Adrenal gland (tissue), 9 donors: ENCODE measurements at regions not wholly inside any gene's neighbourhood (a gene's known extent, or its start where the extent isn't known, plus 50 kb on each side); places are given as distances from the start of the nearest gene placed in this dataset.

Experiments used
- DNase-seq, 7 donors: peaks; one replicate each; pipeline ENCODE4 v3.0.0-alpha.2; 2019 to 2020
- H3K27ac ChIP-seq, 5 donors: fragments of 200-600 bp; sonication (generic) in 4 of 5; 1 replicate in 3 of 5; 2 replicates in 2 of 5; pipeline versions ENCODE4 v1.5.1 to v1.8.0; 2016 to 2020; ENCODE audit warnings: mild to moderate bottlenecking in 1 of 5
- H3K27me3 ChIP-seq: fragments of 200-600 bp; 2 replicates; pipeline ENCODE4 v1.8.0; 2021
- H3K36me3 ChIP-seq, 2 donors: fragments of 200-600 bp; replicated peaks in 1 of 2; 1 replicate in 1 of 2; 2 replicates in 1 of 2; pipeline versions ENCODE4 v1.5.1 to v1.8.0; 2018 to 2022
- H3K4me1 ChIP-seq, 2 donors: fragments of 200-600 bp; replicated peaks in 1 of 2; 1 replicate in 1 of 2; 2 replicates in 1 of 2; pipeline versions ENCODE4 v1.5.1 to v1.8.0; 2018 to 2021
- H3K4me3 ChIP-seq, 4 donors: fragments of 200-600 bp; sonication (generic) in 3 of 4; one replicate each; pipeline ENCODE4 v1.5.1; 2016 to 2018
- H3K9me3 ChIP-seq, 3 donors: fragments of 200-600 bp; sonication (generic) in 1 of 3; replicated peaks in 1 of 3; 1 replicate in 2 of 3; 2 replicates in 1 of 3; pipeline versions ENCODE4 v1.5.1 to v1.8.0; 2016 to 2021
- POLR2A ChIP-seq, 2 donors: fragments of 450-650 bp; IDR thresholded peaks; one replicate each; pipeline ENCODE4 v1.6.1; 2017; ENCODE audit warnings: antibody characterized with exemption in 2 of 2, mild to moderate bottlenecking in 2 of 2, moderate library complexity in 1 of 2
- WGBS, 4 donors: extraction: QIAGEN DNeasy Blood & Tissue Kit in 2 of 4; methylation state at CpG; one replicate each; pipeline versions ENCODE4 v1.1.5 to v1.1.7; 2013 to 2017; 5-methylcytosine and 5-hydroxymethylcytosine counted together
- intact Hi-C, 2 donors: fragments of 100-400 bp; cut with DNase I; formaldehyde crosslinking; loops; one replicate each; pipeline versions ENCODE4 v1.14.1 to v1.15.0; 2022 to 2023
- TF ChIP-seq, protein P1 (sequence below), 6 experiments: fragments of 450-650 bp in 4 of 6; fragments of 200-600 bp in 2 of 6; sonication (generic) in 1 of 6; IDR thresholded peaks; 1 replicate in 5 of 6; 2 replicates in 1 of 6; pipeline versions ENCODE4 v1.5.1 to v1.8.0; 2016 to 2021; ENCODE audit warnings: antibody characterized with exemption in 6 of 6, mild to moderate bottlenecking in 2 of 6, moderate library complexity in 1 of 6
- donor health status: healthy with polysubstance abuse.
- donor health status: Bipolar disorder and iron deficiency.
- donor health status: DM: yes; HTN: yes; CAD: no.
- donor health status: DM: no; HTN: no; CAD: no.
- donor health status: DM: no; HTN: no; CAD: no.

DNA sequence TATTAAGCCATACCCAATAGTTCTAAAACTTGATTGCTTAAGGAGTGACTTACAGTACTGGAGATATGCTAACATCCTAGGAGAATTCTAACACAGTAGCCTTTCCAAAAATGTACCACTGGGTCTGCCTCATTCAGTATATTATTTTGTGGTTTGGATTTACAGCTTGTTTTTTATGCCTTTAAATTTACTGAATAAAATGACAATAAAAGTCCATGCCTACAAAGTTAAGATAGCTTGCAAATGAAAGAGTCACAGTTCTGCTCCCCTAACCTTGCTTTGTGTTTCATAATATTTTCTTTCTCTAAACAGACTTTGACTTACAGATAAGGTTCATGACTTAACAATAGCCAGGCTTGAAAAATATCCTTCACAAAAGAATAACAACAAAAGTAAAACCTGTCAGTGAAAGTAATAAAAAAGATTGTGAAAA is 951.1 kb upstream of the NUDT12 start:
- H3K27me3 ChIP-seq: no peaks in the 10 kb centered on the region
- peaks cover 7 to 11% of the 10 kb centered on the region in 2 donors for H3K4me1 ChIP-seq
- H3K36me3 ChIP-seq: no peaks in the 10 kb centered on the region
- intact Hi-C loops: no loop called here
- DNase-seq: no peak
- no peak overlapping the region for H3K4me3 ChIP-seq
- H3K27ac ChIP-seq: peak overlapping the region in 3 of 5 donors; percentile 49 to 70 (median 68)
- TF ChIP-seq, protein P1, sequence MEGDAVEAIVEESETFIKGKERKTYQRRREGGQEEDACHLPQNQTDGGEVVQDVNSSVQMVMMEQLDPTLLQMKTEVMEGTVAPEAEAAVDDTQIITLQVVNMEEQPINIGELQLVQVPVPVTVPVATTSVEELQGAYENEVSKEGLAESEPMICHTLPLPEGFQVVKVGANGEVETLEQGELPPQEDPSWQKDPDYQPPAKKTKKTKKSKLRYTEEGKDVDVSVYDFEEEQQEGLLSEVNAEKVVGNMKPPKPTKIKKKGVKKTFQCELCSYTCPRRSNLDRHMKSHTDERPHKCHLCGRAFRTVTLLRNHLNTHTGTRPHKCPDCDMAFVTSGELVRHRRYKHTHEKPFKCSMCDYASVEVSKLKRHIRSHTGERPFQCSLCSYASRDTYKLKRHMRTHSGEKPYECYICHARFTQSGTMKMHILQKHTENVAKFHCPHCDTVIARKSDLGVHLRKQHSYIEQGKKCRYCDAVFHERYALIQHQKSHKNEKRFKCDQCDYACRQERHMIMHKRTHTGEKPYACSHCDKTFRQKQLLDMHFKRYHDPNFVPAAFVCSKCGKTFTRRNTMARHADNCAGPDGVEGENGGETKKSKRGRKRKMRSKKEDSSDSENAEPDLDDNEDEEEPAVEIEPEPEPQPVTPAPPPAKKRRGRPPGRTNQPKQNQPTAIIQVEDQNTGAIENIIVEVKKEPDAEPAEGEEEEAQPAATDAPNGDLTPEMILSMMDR (IDR thresholded peaks at IDR 0.05): no peak
- no peak for TF ChIP-seq POLR2A (IDR thresholded peaks at IDR 0.05)
- peaks cover 0 to 11% (median 0%) of the 10 kb centered on the region in 3 donors for H3K9me3 ChIP-seq

DNA sequence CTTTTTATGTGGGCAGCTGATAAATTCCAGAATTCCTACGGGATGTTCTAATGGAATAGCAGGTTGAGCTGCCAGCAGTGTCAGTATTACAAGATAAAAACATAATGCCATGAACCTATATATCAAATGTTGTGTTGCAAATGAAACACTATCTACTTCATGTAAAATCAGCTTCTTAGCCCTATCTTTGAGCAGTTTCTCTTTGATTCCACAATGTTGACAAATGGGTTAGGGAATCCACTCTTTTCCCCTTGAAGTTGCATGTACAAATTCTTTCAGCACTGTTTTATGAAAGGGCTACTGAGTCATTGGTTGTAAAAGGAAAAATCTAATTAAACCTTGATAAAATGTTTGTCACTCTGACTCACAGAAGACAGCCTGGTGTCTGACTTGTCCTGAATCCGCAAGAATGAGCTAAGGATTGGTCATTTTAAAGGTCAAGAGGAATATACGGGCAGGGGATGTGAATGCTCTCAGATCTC is 950.6 kb upstream of the NUDT12 start:
- TF ChIP-seq POLR2A (IDR thresholded peaks at IDR 0.05): no peak
- TF ChIP-seq, protein P1 (IDR thresholded peaks at IDR 0.05): no peak
- intact Hi-C loops: no loop called here
- WGBS, 4 donors: 29 to 41% (median 34%) methylated on average over 3 of the region's 3 CpGs
- Histone ChIP-seq H3K36me3 (no peaks in the 10 kb centered on the region), H3K27ac (peak overlapping the region in 4 of 5 donors; percentile 1 to 70 (median 58)), H3K4me3 (no peak overlapping the region), H3K4me1 (peaks cover 7 to 11% of the 10 kb centered on the region in 2 donors), H3K9me3 (peaks cover 0 to 11% (median 0%) of the 10 kb centered on the region in 3 donors), H3K27me3 (no peaks in the 10 kb centered on the region)
- DNase-seq: peak in 3 of 7 donors; percentile 21 to 33 (median 25)

GRCh38 chr5:104512063-104512825 is 949.7 kb upstream of the NUDT12 start:
- peaks cover 7 to 11% of the 10 kb centered on the region in 2 donors for H3K4me1 ChIP-seq
- H3K27me3 ChIP-seq: no peaks in the 10 kb centered on the region
- peak overlapping the region in 1 of 5 donors; percentile 68 for H3K27ac ChIP-seq
- H3K4me3 ChIP-seq: no peak overlapping the region
- no peaks in the 10 kb centered on the region for H3K36me3 ChIP-seq
- TF ChIP-seq, protein P1 (IDR thresholded peaks at IDR 0.05): no peak
- DNase-seq: no peak
- peaks cover 0 to 11% (median 0%) of the 10 kb centered on the region in 3 donors for H3K9me3 ChIP-seq
- WGBS, 4 donors: 54 to 69% (median 63%) methylated on average over 4 of the region's 4 CpGs
- intact Hi-C loops: no loop called here

DNA sequence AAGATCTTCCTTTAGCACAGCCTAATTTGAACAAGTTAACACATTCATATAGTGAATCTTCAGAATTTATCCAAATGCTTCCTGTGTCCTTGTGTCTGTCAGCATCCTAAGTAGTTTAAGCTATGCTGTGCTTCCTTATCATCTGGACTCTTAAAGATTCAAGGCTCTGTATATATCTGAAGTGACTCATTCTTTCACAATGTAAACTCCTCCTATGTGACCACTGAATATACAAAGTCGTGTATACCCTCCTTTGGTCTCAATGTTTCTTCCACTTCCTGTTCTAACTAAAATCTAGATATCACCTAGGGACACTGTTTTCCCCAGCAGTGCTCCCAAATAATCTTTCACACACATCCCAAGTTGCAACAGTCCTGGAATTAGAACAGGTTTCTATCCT is 935.7 kb upstream of the NUDT12 start:
- Histone ChIP-seq H3K4me1 (no peaks in the 10 kb centered on the region), H3K9me3 (no peaks in the 10 kb centered on the region), H3K36me3 (no peaks in the 10 kb centered on the region), H3K27ac (no peak overlapping the region), H3K27me3 (no peaks in the 10 kb centered on the region), H3K4me3 (no peak overlapping the region)
- intact Hi-C loops: no loop called here
- TF ChIP-seq POLR2A (IDR thresholded peaks at IDR 0.05): no peak
- TF ChIP-seq, protein P1 (IDR thresholded peaks at IDR 0.05): no peak
- DNase-seq: no peak
- WGBS, 4 donors: 30 to 59% (median 37%) methylated on average over 1 of the region's 1 CpG
